ENCODE measurements at regions not wholly inside any gene's neighbourhood (a gene's known extent, or its start where the extent isn't known, plus 50 kb on each side); places are given as distances from the start of the nearest gene placed in this dataset.

GRCh38 chr17:27381007-27381501, 75.2 kb upstream of the KSR1 start:
- TF ChIP-seq POLR2A (IDR thresholded peaks at IDR 0.05) (no peak), CTCF (IDR thresholded peaks at IDR 0.05) (peak; percentile 85 to 97 (median 90)), POLR2AphosphoS5 (IDR thresholded peaks at IDR 0.05) (no peak)
